ENCODE measurements at regions not wholly inside any gene's neighbourhood (a gene's known extent, or its start where the extent isn't known, plus 50 kb on each side); places are given as distances from the start of the nearest gene placed in this dataset.

GRCh38 chr3:17885986-17886385, 143.6 kb upstream of the TBC1D5 start:
- no peaks in the 10 kb centered on the region for H3K9me3 Mint-ChIP-seq
- Histone ChIP-seq H3K9me3 (no peaks in the 10 kb centered on the region), H3K36me3 (ENCODE audit: control insufficient read depth in 2 of 2, extremely low read depth in 1 of 2, insufficient read depth in 1 of 2, low read length in 1 of 2) (no peaks in the 10 kb centered on the region), H3K27me3 (replicated peaks in 1 of 2; ENCODE audit: control insufficient read depth in 2 of 2, extremely low read depth in 1 of 2, insufficient read depth in 2 of 2, low read length in 1 of 2) (peaks cover 0 to 2% of the 10 kb centered on the region in 2 experiments), H3K4me3 (ENCODE audit: control insufficient read depth in 1 of 2, extremely low read depth in 1 of 2, low read length in 1 of 2) (no peak overlapping the region), H3K4me1 (ENCODE audit: control insufficient read depth in 1 of 2, extremely low read depth in 1 of 2, insufficient read depth in 2 of 2, low read length in 2 of 2) (no peaks in the 10 kb centered on the region), H3K27ac (ENCODE audit: low read length) (no peak overlapping the region)
- H3K4me3 Mint-ChIP-seq: no peak overlapping the region
- CTCF ChIA-PET: interaction anchor here in 1 of 2 donors (0.6 kb wide), 1 partner anchor 1402 kb away, joined by 7 read pairs; no protein-coding TSS in a partner anchor
- H3K27me3 Mint-ChIP-seq: peaks cover 0 to 3% of the 10 kb centered on the region in 2 donors
- POLR2A ChIA-PET: no interaction called here
- no peaks in the 10 kb centered on the region for H3K36me3 Mint-ChIP-seq
- ATAC-seq (replicated peaks in 1 of 4): no peak
- WGBS (ENCODE audit: insufficient coverage): 89% methylated on average over 1 of the region's 3 CpGs
- H3K4me1 Mint-ChIP-seq: no peaks in the 10 kb centered on the region
- DNase-seq: no peak
- H3K27ac Mint-ChIP-seq: no peak overlapping the region

GRCh38 chr3:17882981-17883380, 140.6 kb upstream of the TBC1D5 start:
- no peak for DNase-seq
- POLR2A ChIA-PET: no interaction called here
- H3K27ac Mint-ChIP-seq: no peak overlapping the region
- Histone ChIP-seq H3K27ac (ENCODE audit: low read length) (no peak overlapping the region), H3K4me1 (ENCODE audit: control insufficient read depth in 1 of 2, extremely low read depth in 1 of 2, insufficient read depth in 2 of 2, low read length in 2 of 2) (no peaks in the 10 kb centered on the region), H3K36me3 (ENCODE audit: control insufficient read depth in 2 of 2, extremely low read depth in 1 of 2, insufficient read depth in 1 of 2, low read length in 1 of 2) (no peaks in the 10 kb centered on the region), H3K4me3 (ENCODE audit: control insufficient read depth in 1 of 2, extremely low read depth in 1 of 2, low read length in 1 of 2) (no peak overlapping the region), H3K27me3 (replicated peaks in 1 of 2; ENCODE audit: control insufficient read depth in 2 of 2, extremely low read depth in 1 of 2, insufficient read depth in 2 of 2, low read length in 1 of 2) (peaks cover 0 to 2% of the 10 kb centered on the region in 2 experiments), H3K9me3 (no peaks in the 10 kb centered on the region)
- no peaks in the 10 kb centered on the region for H3K36me3 Mint-ChIP-seq
- no peaks in the 10 kb centered on the region for H3K4me1 Mint-ChIP-seq
- ATAC-seq (replicated peaks in 1 of 4): no peak
- WGBS (ENCODE audit: insufficient coverage): no CpG with 5 or more reads among the region's 2 CpGs
- no peak overlapping the region for H3K4me3 Mint-ChIP-seq
- peaks cover under 1 to 1% of the 10 kb centered on the region in 2 donors for H3K27me3 Mint-ChIP-seq
- H3K9me3 Mint-ChIP-seq: no peaks in the 10 kb centered on the region
- CTCF ChIA-PET: no interaction called here

DNA sequence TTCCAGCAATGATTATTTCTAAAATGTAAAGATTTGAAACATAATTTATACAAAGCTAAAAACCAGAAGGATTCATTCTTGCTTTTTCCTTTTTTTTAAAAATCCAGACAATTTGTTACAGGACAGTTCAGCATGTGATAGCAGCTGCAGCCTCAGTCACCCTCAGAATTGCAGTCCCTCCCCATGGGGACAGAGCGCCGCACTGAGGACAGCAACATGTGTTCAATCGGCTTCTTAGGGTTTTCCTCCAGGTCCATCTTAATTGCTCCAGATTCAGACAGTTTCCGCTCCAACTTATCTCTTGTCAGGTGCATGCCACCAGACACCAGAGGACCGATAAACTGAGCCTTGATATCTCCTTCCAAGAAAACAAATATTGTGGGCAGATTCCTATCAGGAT, 134.9 kb upstream of the TBC1D5 start:
- Histone ChIP-seq H3K4me1 (ENCODE audit: control insufficient read depth in 1 of 2, extremely low read depth in 1 of 2, insufficient read depth in 2 of 2, low read length in 2 of 2) (no peaks in the 10 kb centered on the region), H3K36me3 (ENCODE audit: control insufficient read depth in 2 of 2, extremely low read depth in 1 of 2, insufficient read depth in 1 of 2, low read length in 1 of 2) (no peaks in the 10 kb centered on the region), H3K27me3 (replicated peaks in 1 of 2; ENCODE audit: control insufficient read depth in 2 of 2, extremely low read depth in 1 of 2, insufficient read depth in 2 of 2, low read length in 1 of 2) (peaks cover 0 to 2% of the 10 kb centered on the region in 2 experiments), H3K4me3 (ENCODE audit: control insufficient read depth in 1 of 2, extremely low read depth in 1 of 2, low read length in 1 of 2) (no peak overlapping the region), H3K9me3 (no peaks in the 10 kb centered on the region), H3K27ac (ENCODE audit: low read length) (no peak overlapping the region)
- WGBS (ENCODE audit: insufficient coverage): 100% methylated on average over 3 of the region's 5 CpGs
- Mint-ChIP-seq H3K27ac (no peak overlapping the region), H3K27me3 (peaks cover 1 to 11% of the 10 kb centered on the region in 2 donors), H3K4me3 (no peak overlapping the region), H3K9me3 (no peaks in the 10 kb centered on the region), H3K36me3 (no peaks in the 10 kb centered on the region), H3K4me1 (no peaks in the 10 kb centered on the region)
- CTCF ChIA-PET: interaction anchor here (0.6 to 0.8 kb wide), 2 partner anchors 17 to 512 kb away, joined by 3 to 5 read pairs; no protein-coding TSS in a partner anchor
- POLR2A ChIA-PET: interaction anchor here (0.6 to 0.7 kb wide), 2 partner anchors 12 to 39 kb away, joined by 4 to 6 read pairs; no protein-coding TSS in a partner anchor
- no peak for DNase-seq
- no peak for ATAC-seq (replicated peaks in 1 of 4)

GRCh38 chr3:17874636-17875035, 132.2 kb upstream of the TBC1D5 start:
- Histone ChIP-seq H3K27ac (ENCODE audit: low read length) (no peak overlapping the region), H3K9me3 (no peaks in the 10 kb centered on the region), H3K4me3 (ENCODE audit: control insufficient read depth in 1 of 2, extremely low read depth in 1 of 2, low read length in 1 of 2) (no peak overlapping the region), H3K36me3 (ENCODE audit: control insufficient read depth in 2 of 2, extremely low read depth in 1 of 2, insufficient read depth in 1 of 2, low read length in 1 of 2) (no peaks in the 10 kb centered on the region), H3K27me3 (replicated peaks in 1 of 2; ENCODE audit: control insufficient read depth in 2 of 2, extremely low read depth in 1 of 2, insufficient read depth in 2 of 2, low read length in 1 of 2) (no peaks in the 10 kb centered on the region), H3K4me1 (ENCODE audit: control insufficient read depth in 1 of 2, extremely low read depth in 1 of 2, insufficient read depth in 2 of 2, low read length in 2 of 2) (no peaks in the 10 kb centered on the region)
- ChIA-PET POLR2A (no interaction called here), CTCF (no interaction called here)
- peaks cover 1 to 11% of the 10 kb centered on the region in 2 donors for H3K27me3 Mint-ChIP-seq
- H3K36me3 Mint-ChIP-seq: no peaks in the 10 kb centered on the region
- no peak for ATAC-seq (replicated peaks in 1 of 4)
- no peak for DNase-seq
- H3K27ac Mint-ChIP-seq: no peak overlapping the region
- no peaks in the 10 kb centered on the region for H3K4me1 Mint-ChIP-seq
- H3K4me3 Mint-ChIP-seq: no peak overlapping the region
- no peaks in the 10 kb centered on the region for H3K9me3 Mint-ChIP-seq
- WGBS (ENCODE audit: insufficient coverage): no CpG with 5 or more reads among the region's 1 CpG

GRCh38 chr3:17872457-17872856, 130.0 kb upstream of the TBC1D5 start:
- no peaks in the 10 kb centered on the region for H3K4me1 ChIP-seq (ENCODE audit: control insufficient read depth in 1 of 2, extremely low read depth in 1 of 2, insufficient read depth in 2 of 2, low read length in 2 of 2)
- no peak for DNase-seq
- H3K27ac ChIP-seq (ENCODE audit: low read length): no peak overlapping the region
- ChIA-PET CTCF (interaction anchor here in 1 of 2 donors (0.5 kb wide), 1 partner anchor 1696 kb away, joined by 6 read pairs; no protein-coding TSS in a partner anchor), POLR2A (interaction anchor here in 1 of 2 donors (0.8 kb wide), 1 partner anchor 20 kb away, joined by 9 read pairs; no protein-coding TSS in a partner anchor)
- no peak for ATAC-seq (replicated peaks in 1 of 4)
- 93% methylated on average over 3 of the region's 13 CpGs for WGBS (ENCODE audit: insufficient coverage)
- H3K9me3 ChIP-seq: no peaks in the 10 kb centered on the region
- Mint-ChIP-seq H3K9me3 (no peaks in the 10 kb centered on the region), H3K36me3 (no peaks in the 10 kb centered on the region), H3K27me3 (peaks cover 1 to 7% of the 10 kb centered on the region in 2 donors), H3K27ac (no peak overlapping the region), H3K4me1 (no peaks in the 10 kb centered on the region), H3K4me3 (no peak overlapping the region)
- no peaks in the 10 kb centered on the region for H3K36me3 ChIP-seq (ENCODE audit: control insufficient read depth in 2 of 2, extremely low read depth in 1 of 2, insufficient read depth in 1 of 2, low read length in 1 of 2)
- no peak overlapping the region for H3K4me3 ChIP-seq (ENCODE audit: control insufficient read depth in 1 of 2, extremely low read depth in 1 of 2, low read length in 1 of 2)
- no peaks in the 10 kb centered on the region for H3K27me3 ChIP-seq (replicated peaks in 1 of 2; ENCODE audit: control insufficient read depth in 2 of 2, extremely low read depth in 1 of 2, insufficient read depth in 2 of 2, low read length in 1 of 2)

GRCh38 chr3:17865631-17866030, 123.2 kb upstream of the TBC1D5 start:
- Mint-ChIP-seq H3K4me1 (no peaks in the 10 kb centered on the region), H3K27ac (no peak overlapping the region), H3K36me3 (no peaks in the 10 kb centered on the region), H3K9me3 (no peaks in the 10 kb centered on the region), H3K4me3 (no peak overlapping the region), H3K27me3 (peaks cover 4 to 12% of the 10 kb centered on the region in 2 donors)
- H3K27me3 ChIP-seq (replicated peaks in 1 of 2; ENCODE audit: control insufficient read depth in 2 of 2, extremely low read depth in 1 of 2, insufficient read depth in 2 of 2, low read length in 1 of 2): no peaks in the 10 kb centered on the region
- WGBS (ENCODE audit: insufficient coverage): 40% methylated on average over 1 of the region's 3 CpGs
- no peaks in the 10 kb centered on the region for H3K36me3 ChIP-seq (ENCODE audit: control insufficient read depth in 2 of 2, extremely low read depth in 1 of 2, insufficient read depth in 1 of 2, low read length in 1 of 2)
- no peak overlapping the region for H3K27ac ChIP-seq (ENCODE audit: low read length)
- H3K4me3 ChIP-seq (ENCODE audit: control insufficient read depth in 1 of 2, extremely low read depth in 1 of 2, low read length in 1 of 2): no peak overlapping the region
- CTCF ChIA-PET: no interaction called here
- H3K4me1 ChIP-seq (ENCODE audit: control insufficient read depth in 1 of 2, extremely low read depth in 1 of 2, insufficient read depth in 2 of 2, low read length in 2 of 2): no peaks in the 10 kb centered on the region
- POLR2A ChIA-PET: no interaction called here
- H3K9me3 ChIP-seq: no peaks in the 10 kb centered on the region
- no peak for ATAC-seq (replicated peaks in 1 of 4)
- DNase-seq: no peak

DNA sequence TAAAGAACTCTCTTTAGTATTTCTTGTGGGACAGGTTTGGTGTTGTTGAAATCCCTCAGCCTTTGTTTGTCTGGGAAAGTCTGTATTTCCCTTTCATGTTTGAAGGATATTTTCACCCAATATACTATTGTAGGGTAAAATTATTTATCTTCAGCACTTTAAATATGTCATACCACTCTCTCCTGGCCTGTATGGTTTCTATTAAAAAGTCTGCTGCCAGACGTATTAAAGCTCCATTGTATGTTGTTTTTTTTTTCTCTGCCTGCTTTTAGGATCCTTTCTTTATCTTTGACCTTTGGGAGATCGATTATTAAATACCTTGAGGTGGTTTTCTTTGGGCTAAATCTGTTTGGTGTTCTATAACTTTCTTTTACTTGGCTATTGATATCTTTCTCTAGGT, 119.0 kb upstream of the TBC1D5 start:
- CTCF ChIA-PET: interaction anchor here in 1 of 2 donors (0.8 kb wide), 1 partner anchor 443 kb away, joined by 3 read pairs; no protein-coding TSS in a partner anchor
- H3K4me1 ChIP-seq (ENCODE audit: control insufficient read depth in 1 of 2, extremely low read depth in 1 of 2, insufficient read depth in 2 of 2, low read length in 2 of 2): no peaks in the 10 kb centered on the region
- H3K27ac ChIP-seq (ENCODE audit: low read length): no peak overlapping the region
- H3K9me3 Mint-ChIP-seq: no peaks in the 10 kb centered on the region
- H3K36me3 Mint-ChIP-seq: no peaks in the 10 kb centered on the region
- H3K4me3 ChIP-seq (ENCODE audit: control insufficient read depth in 1 of 2, extremely low read depth in 1 of 2, low read length in 1 of 2): no peak overlapping the region
- ATAC-seq (replicated peaks in 1 of 4): no peak
- H3K27me3 Mint-ChIP-seq: peaks cover 4 to 14% of the 10 kb centered on the region in 2 donors
- no peaks in the 10 kb centered on the region for H3K36me3 ChIP-seq (ENCODE audit: control insufficient read depth in 2 of 2, extremely low read depth in 1 of 2, insufficient read depth in 1 of 2, low read length in 1 of 2)
- WGBS (ENCODE audit: insufficient coverage): no CpG with 5 or more reads among the region's 2 CpGs
- H3K9me3 ChIP-seq: no peaks in the 10 kb centered on the region
- H3K27me3 ChIP-seq (replicated peaks in 1 of 2; ENCODE audit: control insufficient read depth in 2 of 2, extremely low read depth in 1 of 2, insufficient read depth in 2 of 2, low read length in 1 of 2): no peaks in the 10 kb centered on the region
- H3K4me3 Mint-ChIP-seq: no peak overlapping the region
- POLR2A ChIA-PET: interaction anchor here in 1 of 2 donors (0.6 kb wide), 1 partner anchor 445 kb away, joined by 3 read pairs; no protein-coding TSS in a partner anchor
- no peak overlapping the region for H3K27ac Mint-ChIP-seq
- no peaks in the 10 kb centered on the region for H3K4me1 Mint-ChIP-seq
- DNase-seq: no peak
